Smooth muscle cell (in vitro differentiated cells): ENCODE measurements at regions not wholly inside any gene's neighbourhood (a gene's known extent, or its start where the extent isn't known, plus 50 kb on each side); places are given as distances from the start of the nearest gene placed in this dataset.

ENCODE experiments used
- DNase-seq: peaks from one replicate; lab custom pipeline; 2025; ENCODE audit not compliant: unreplicated experiment; lab: John Stamatoyannopoulos, UW
- H2AFZ ChIP-seq: fragments of 200-600 bp; sonication (generic); 2 replicates; pipeline ENCODE4 v1.6.0; 2016; ENCODE audit warnings: antibody characterized with exemption, low read depth, mild to moderate bottlenecking
- H3F3A ChIP-seq: fragments of 200-600 bp; sonication (generic); 2 replicates; pipeline ENCODE4 v1.6.0; 2017; ENCODE audit warnings: antibody characterized with exemption, low read depth
- H3K27ac ChIP-seq: fragments of 200-600 bp; sonication (generic); 2 replicates; pipeline ENCODE4 v1.5.1; 2016; ENCODE audit warnings: low read depth, mild to moderate bottlenecking
- H3K27me3 ChIP-seq: fragments of 200-600 bp; sonication (generic); 2 replicates; pipeline ENCODE4 v1.6.1; 2016; ENCODE audit warnings: low read depth, mild to moderate bottlenecking
- H3K36me3 ChIP-seq: fragments of 200-600 bp; sonication (generic); 2 replicates; pipeline ENCODE4 v1.5.1; 2016; ENCODE audit warnings: low read depth
- H3K4me1 ChIP-seq: fragments of 200-600 bp; sonication (generic); 2 replicates; pipeline ENCODE4 v1.5.1; 2016; ENCODE audit warnings: low read depth
- H3K4me2 ChIP-seq: fragments of 200-600 bp; sonication (generic); 2 replicates; pipeline ENCODE4 v1.6.0; 2016; ENCODE audit warnings: mild to moderate bottlenecking
- H3K4me3 ChIP-seq: fragments of 200-600 bp; sonication (generic); 2 replicates; pipeline ENCODE4 v1.5.1; 2016; ENCODE audit warnings: mild to moderate bottlenecking
- H3K79me2 ChIP-seq: fragments of 200-600 bp; sonication (generic); 2 replicates; pipeline ENCODE4 v1.6.0; 2016; ENCODE audit warnings: low read depth, mild to moderate bottlenecking
- H3K9ac ChIP-seq: fragments of 200-600 bp; sonication (generic); 2 replicates; pipeline ENCODE4 v1.6.0; 2016; ENCODE audit warnings: low read depth
- H3K9me3 ChIP-seq: fragments of 200-600 bp; sonication (generic); replicated peaks from 2 replicates; pipeline ENCODE4 v1.5.1; 2016; ENCODE audit warnings: low read depth
- H4K20me1 ChIP-seq: fragments of 200-600 bp; sonication (generic); 2 replicates; pipeline ENCODE4 v1.6.0; 2016; ENCODE audit warnings: low read depth
- WGBS: methylation state at CpG from one replicate; pipeline ENCODE4 v1.1.7; 2016; ENCODE audit warnings: low lambda C conversion rate; 5-methylcytosine and 5-hydroxymethylcytosine counted together
- TF ChIP-seq, protein P1 (sequence below): fragments of 200-600 bp; sonication (generic); IDR thresholded peaks from 2 replicates; pipeline ENCODE4 v1.5.1; 2017; ENCODE audit warnings: borderline replicate concordance, mild to moderate bottlenecking, antibody characterized with exemption; ENCODE audit not compliant: insufficient read depth, poor library complexity, severe bottlenecking

DNA sequence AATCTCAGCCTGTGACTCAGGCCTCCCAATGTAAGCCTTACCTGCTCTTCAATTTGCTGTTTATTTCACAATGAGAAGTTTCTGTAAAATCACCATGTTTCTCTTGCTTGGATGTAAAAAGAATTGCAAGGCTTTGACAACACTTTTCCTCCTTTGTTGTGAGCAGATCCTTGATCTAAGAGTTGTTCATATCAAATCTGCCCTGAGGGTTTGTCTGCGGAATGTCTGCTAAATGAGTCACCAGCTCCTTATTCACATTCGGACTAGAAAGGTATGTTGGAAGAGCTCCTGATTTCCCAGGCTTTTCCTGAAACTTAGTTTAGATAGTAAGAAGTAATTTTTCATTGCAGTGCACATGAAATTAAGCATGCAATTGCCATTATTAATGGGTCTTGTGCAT lies 268.2 kb upstream of the TCF4 start:
- Histone ChIP-seq H3K4me3 (no peak overlapping the region), H3K79me2 (no peaks in the 10 kb centered on the region), H2AFZ (peak overlapping the region; percentile 16), H3F3A (peaks cover 15% of the 10 kb centered on the region), H3K27me3 (no peaks in the 10 kb centered on the region), H3K9ac (no peak overlapping the region), H4K20me1 (no peaks in the 10 kb centered on the region), H3K27ac (peak overlapping the region; percentile 61), H3K9me3 (no peaks in the 10 kb centered on the region), H3K36me3 (no peaks in the 10 kb centered on the region), H3K4me2 (peak overlapping the region; percentile 56), H3K4me1 (peaks cover 37% of the 10 kb centered on the region)
- no peak for DNase-seq
- TF ChIP-seq, protein P1, sequence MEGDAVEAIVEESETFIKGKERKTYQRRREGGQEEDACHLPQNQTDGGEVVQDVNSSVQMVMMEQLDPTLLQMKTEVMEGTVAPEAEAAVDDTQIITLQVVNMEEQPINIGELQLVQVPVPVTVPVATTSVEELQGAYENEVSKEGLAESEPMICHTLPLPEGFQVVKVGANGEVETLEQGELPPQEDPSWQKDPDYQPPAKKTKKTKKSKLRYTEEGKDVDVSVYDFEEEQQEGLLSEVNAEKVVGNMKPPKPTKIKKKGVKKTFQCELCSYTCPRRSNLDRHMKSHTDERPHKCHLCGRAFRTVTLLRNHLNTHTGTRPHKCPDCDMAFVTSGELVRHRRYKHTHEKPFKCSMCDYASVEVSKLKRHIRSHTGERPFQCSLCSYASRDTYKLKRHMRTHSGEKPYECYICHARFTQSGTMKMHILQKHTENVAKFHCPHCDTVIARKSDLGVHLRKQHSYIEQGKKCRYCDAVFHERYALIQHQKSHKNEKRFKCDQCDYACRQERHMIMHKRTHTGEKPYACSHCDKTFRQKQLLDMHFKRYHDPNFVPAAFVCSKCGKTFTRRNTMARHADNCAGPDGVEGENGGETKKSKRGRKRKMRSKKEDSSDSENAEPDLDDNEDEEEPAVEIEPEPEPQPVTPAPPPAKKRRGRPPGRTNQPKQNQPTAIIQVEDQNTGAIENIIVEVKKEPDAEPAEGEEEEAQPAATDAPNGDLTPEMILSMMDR, result no peak
- 16% methylated on average over 2 of the region's 2 CpGs for WGBS

DNA sequence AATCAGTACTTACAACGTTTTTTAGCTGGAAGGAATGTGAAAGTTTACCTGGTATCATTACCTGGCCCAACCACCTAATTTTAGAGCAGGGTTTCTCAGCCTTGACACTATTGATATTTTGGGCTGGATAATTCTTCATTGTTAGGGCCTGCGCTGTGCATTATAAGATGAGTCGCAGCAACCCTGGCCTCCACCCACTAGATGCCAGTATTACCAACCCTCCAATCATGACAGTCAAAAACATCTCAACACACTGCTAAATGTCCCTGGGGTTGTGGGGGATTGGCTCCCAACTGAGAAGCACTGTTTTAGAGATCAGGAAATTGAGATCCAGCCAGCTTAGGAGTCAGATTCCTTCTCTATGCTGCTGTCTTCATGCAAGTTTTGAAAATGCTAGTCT lies 265.3 kb upstream of the TCF4 start:
- TF ChIP-seq, protein P1, result no peak
- Histone ChIP-seq H2AFZ (no peak overlapping the region), H3K4me2 (no peak overlapping the region), H3K9ac (no peak overlapping the region), H4K20me1 (no peaks in the 10 kb centered on the region), H3F3A (peaks cover 15% of the 10 kb centered on the region), H3K79me2 (no peaks in the 10 kb centered on the region), H3K4me1 (peaks cover 26% of the 10 kb centered on the region), H3K4me3 (no peak overlapping the region), H3K27me3 (no peaks in the 10 kb centered on the region), H3K9me3 (no peaks in the 10 kb centered on the region), H3K36me3 (no peaks in the 10 kb centered on the region), H3K27ac (no peak overlapping the region)
- whole genome bisulfite sequencing, result 89% methylated on average over 3 of the region's 3 CpGs
- DNase-seq, result no peak

DNA sequence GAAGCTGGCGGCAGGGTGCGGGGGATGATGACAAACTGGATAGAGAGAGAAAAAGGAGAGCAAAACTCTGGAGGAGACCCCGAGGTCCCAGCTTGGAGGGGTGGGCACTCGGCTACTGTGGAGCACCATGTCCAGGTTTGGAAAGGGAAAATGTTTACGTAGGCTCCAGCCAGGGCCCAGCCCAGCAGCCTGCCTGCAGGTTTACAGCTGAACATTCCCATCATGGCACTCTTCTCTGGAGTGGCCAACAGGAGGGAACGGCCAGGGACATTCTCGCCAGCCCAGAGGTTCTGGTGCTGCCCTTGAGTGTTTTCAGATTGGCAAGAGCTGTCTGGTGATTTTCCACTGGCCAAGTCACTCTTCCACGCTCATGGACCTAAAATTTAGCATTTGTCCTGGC lies 262.9 kb upstream of the TCF4 start:
- no peaks in the 10 kb centered on the region for H4K20me1 ChIP-seq
- no peaks in the 10 kb centered on the region for H3K27me3 ChIP-seq
- H3K4me1 ChIP-seq, result peaks cover 4% of the 10 kb centered on the region
- H3F3A ChIP-seq, result peaks cover 5% of the 10 kb centered on the region
- H3K36me3 ChIP-seq, result no peaks in the 10 kb centered on the region
- H3K27ac ChIP-seq, result no peak overlapping the region
- 86% methylated on average over 8 of the region's 8 CpGs for WGBS
- no peak overlapping the region for H2AFZ ChIP-seq
- H3K4me3 ChIP-seq, result no peak overlapping the region
- H3K4me2 ChIP-seq, result no peak overlapping the region
- no peak for DNase-seq
- TF ChIP-seq, protein P1, result no peak
- no peaks in the 10 kb centered on the region for H3K79me2 ChIP-seq
- no peak overlapping the region for H3K9ac ChIP-seq
- no peaks in the 10 kb centered on the region for H3K9me3 ChIP-seq

DNA sequence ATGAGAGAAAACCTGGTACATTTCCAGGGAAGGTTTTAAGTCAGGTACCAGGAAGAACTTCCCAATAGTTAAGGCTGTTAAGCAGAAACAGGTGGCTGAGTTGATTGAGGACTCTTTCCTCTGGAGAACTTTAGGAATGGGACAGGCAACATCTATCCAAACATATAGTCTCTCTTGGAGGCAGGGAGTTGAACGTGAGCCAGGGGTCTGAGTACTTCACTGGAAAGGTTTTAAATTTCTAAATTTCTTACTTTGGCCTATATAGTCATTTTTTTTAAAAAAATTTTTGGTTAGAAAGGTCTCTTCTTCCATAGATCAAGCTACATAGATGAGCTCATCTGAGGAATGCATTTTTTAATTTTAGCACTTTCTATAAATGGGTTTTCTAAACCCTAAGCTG lies 261.4 kb upstream of the TCF4 start:
- Histone ChIP-seq H3K27me3 (no peaks in the 10 kb centered on the region), H3K9me3 (no peaks in the 10 kb centered on the region), H3K4me3 (no peak overlapping the region), H2AFZ (no peak overlapping the region), H3K36me3 (no peaks in the 10 kb centered on the region), H3K27ac (no peak overlapping the region), H3K4me1 (no peaks in the 10 kb centered on the region), H3F3A (no peaks in the 10 kb centered on the region), H3K9ac (no peak overlapping the region), H4K20me1 (no peaks in the 10 kb centered on the region), H3K79me2 (no peaks in the 10 kb centered on the region), H3K4me2 (no peak overlapping the region)
- TF ChIP-seq, protein P1, result no peak
- WGBS, result 91% methylated on average over 1 of the region's 1 CpG
- DNase-seq, result no peak
